IMR-90 (cell line): ENCODE measurements at regions not wholly inside any gene's neighbourhood (a gene's known extent, or its start where the extent isn't known, plus 50 kb on each side); places are given as distances from the start of the nearest gene placed in this dataset.

Experiments
- ATAC-seq: fragments of 200-7000 bp; cut with Tn5 transposase; 2 replicates; pipeline ENCODE4 v1.9.1; 2020; ENCODE audit warnings: low read depth, mild to moderate bottlenecking, moderate library complexity
- BruUV-seq: library from RNA; stranded (reverse); fragments of 400-500 nt; replicated peaks from 2 replicates; lab custom pipeline; 2021; lab: Mats Ljungman, UMichigan
- CTCF ChIA-PET: fragments of 300-600 bp; formaldehyde crosslinking; extraction: SDS; loops from one replicate; lab custom pipeline; 2021; ENCODE audit warnings: antibody characterized with exemption; lab: Yijun Ruan, JAX
- POLR2A ChIA-PET: fragments of 300-600 bp; sonication (Branson Sonifier 250); formaldehyde crosslinking; loops from one replicate; lab custom pipeline; 2022; ENCODE audit warnings: antibody characterized with exemption; ENCODE audit not compliant: unreplicated experiment; lab: Charles Lee
- DNase-seq: peaks from one replicate; pipeline ENCODE4 v3.0.0; 2013
- H2AFZ ChIP-seq: replicated peaks from 2 replicates; pipeline ENCODE3; 2013; ENCODE audit warnings: low read length, mild to moderate bottlenecking; ENCODE audit not compliant: poor library complexity
- H2AK5ac ChIP-seq: 2 replicates; pipeline ENCODE4 v1.6.1; 2013; ENCODE audit warnings: low read depth, low read length, inconsistent platforms
- H2AK9ac ChIP-seq: replicated peaks from 2 replicates; pipeline ENCODE3; 2013; ENCODE audit warnings: mild to moderate bottlenecking, low read depth, low read length, moderate library complexity; ENCODE audit not compliant: poor library complexity
- H2BK120ac ChIP-seq: 2 replicates; pipeline ENCODE4 v1.6.1; 2013; ENCODE audit warnings: low read depth, low read length, inconsistent platforms
- H2BK15ac ChIP-seq: 3 replicates; pipeline ENCODE4 v1.6.1; 2013; ENCODE audit warnings: low read depth, low read length, inconsistent platforms
- H2BK20ac ChIP-seq: 2 replicates; pipeline ENCODE4 v1.6.1; 2013; ENCODE audit warnings: low read depth, mild to moderate bottlenecking, inconsistent platforms, low read length, moderate library complexity
- H2BK5ac ChIP-seq: 2 replicates; pipeline ENCODE4 v1.6.1; 2013; ENCODE audit warnings: mild to moderate bottlenecking, low read depth, low read length, inconsistent platforms; ENCODE audit not compliant: poor library complexity, severe bottlenecking
- H3K14ac ChIP-seq: replicated peaks from 2 replicates; pipeline ENCODE4 v1.6.1; 2013; ENCODE audit warnings: low read depth, low read length, inconsistent platforms
- H3K18ac ChIP-seq: 2 replicates; pipeline ENCODE4 v1.6.1; 2013; ENCODE audit warnings: low read depth, low read length, control low read depth
- H3K23ac ChIP-seq: 2 replicates; pipeline ENCODE4 v1.6.1; 2013; ENCODE audit warnings: low read depth, low read length, inconsistent platforms
- H3K27ac ChIP-seq: 2 replicates; pipeline ENCODE4 v1.5.1; 2013; ENCODE audit warnings: mild to moderate bottlenecking, control low read depth, low read length; ENCODE audit not compliant: insufficient read depth
- H3K27me3 ChIP-seq: 2 replicates; pipeline ENCODE4 v1.6.1; 2013; ENCODE audit warnings: low read length; ENCODE audit not compliant: control insufficient read depth, insufficient read depth
- H3K36me3 ChIP-seq: 2 replicates; pipeline ENCODE4 v1.6.1; 2013; ENCODE audit warnings: low read length, mixed read lengths; ENCODE audit not compliant: control insufficient read depth, insufficient read depth
- H3K4ac ChIP-seq: 2 replicates; pipeline ENCODE4 v1.6.1; 2013; ENCODE audit warnings: low read depth, low read length, inconsistent platforms
- H3K4me1 ChIP-seq: 2 replicates; pipeline ENCODE4 v1.6.1; 2013; ENCODE audit warnings: low read length, mixed read lengths; ENCODE audit not compliant: control insufficient read depth, insufficient read depth
- H3K4me2 ChIP-seq: 2 replicates; pipeline ENCODE4 v1.6.1; 2013; ENCODE audit warnings: low read depth, mild to moderate bottlenecking, control low read depth, low read length, moderate library complexity
- H3K4me3 ChIP-seq: 2 replicates; pipeline ENCODE4 v1.5.1; 2013; ENCODE audit warnings: low read depth, mild to moderate bottlenecking, control low read depth, low read length, moderate library complexity; ENCODE audit not compliant: insufficient read depth
- H3K56ac ChIP-seq: 2 replicates; pipeline ENCODE4 v1.6.1; 2013; ENCODE audit warnings: low read length, inconsistent platforms; ENCODE audit not compliant: insufficient read depth; ENCODE audit errors: extremely low read depth
- H3K79me1 ChIP-seq, 2 experiments: 2 replicates each; pipeline ENCODE4 v1.6.1; 2013; ENCODE audit warnings: low read length in 2 of 2, inconsistent platforms in 1 of 2, low read depth in 1 of 2
- H3K9ac ChIP-seq: 2 replicates; pipeline ENCODE4 v1.6.1; 2013; ENCODE audit warnings: low read depth, low read length, control low read depth
- H3K9me1 ChIP-seq: 2 replicates; pipeline ENCODE4 v1.6.1; 2013; ENCODE audit warnings: low read length, inconsistent platforms; ENCODE audit not compliant: insufficient read depth
- H3K9me3 ChIP-seq: 2 replicates; pipeline ENCODE4 v1.6.1; 2013; ENCODE audit warnings: low read length; ENCODE audit not compliant: control insufficient read depth, insufficient read depth
- H4K20me1 ChIP-seq: 2 replicates; pipeline ENCODE4 v1.6.1; 2013; ENCODE audit warnings: low read length, inconsistent platforms; ENCODE audit not compliant: insufficient read depth
- H4K5ac ChIP-seq: 2 replicates; pipeline ENCODE4 v1.6.1; 2013; ENCODE audit warnings: mild to moderate bottlenecking, low read depth, low read length, control low read depth
- H4K8ac ChIP-seq, 2 experiments: 2 replicates each; pipeline ENCODE4 v1.6.1; 2013; ENCODE audit warnings: low read depth in 2 of 2, low read length in 2 of 2, control low read depth in 1 of 2, inconsistent platforms in 1 of 2
- H4K91ac ChIP-seq: 2 replicates; pipeline ENCODE4 v1.6.1; 2013; ENCODE audit warnings: low read depth, low read length, inconsistent platforms; ENCODE audit not compliant: insufficient read depth
- CEBPB ChIP-seq: IDR thresholded peaks from 2 replicates; pipeline ENCODE4 v1.6.1; 2012; ENCODE audit warnings: low read depth, low read length, improper control_type of control experiment
- CHD1 ChIP-seq: IDR thresholded peaks from 2 replicates; pipeline ENCODE4 v1.6.1; 2012; ENCODE audit warnings: low read depth, low read length, improper control_type of control experiment
- FOS ChIP-seq: fragments of 150-350 bp; IDR thresholded peaks from 2 replicates; pipeline ENCODE4 v1.6.1; 2016; ENCODE audit warnings: low read depth, low read length
- MAFK ChIP-seq: IDR thresholded peaks from 2 replicates; pipeline ENCODE4 v1.6.1; 2012; ENCODE audit warnings: low read depth, low read length, improper control_type of control experiment
- MAZ ChIP-seq: IDR thresholded peaks from 2 replicates; pipeline ENCODE4 v1.6.1; 2012; ENCODE audit warnings: low read depth, mild to moderate bottlenecking, low read length, improper control_type of control experiment, moderate library complexity, borderline replicate concordance
- MXI1 ChIP-seq: IDR thresholded peaks from 2 replicates; pipeline ENCODE4 v1.6.1; 2012; ENCODE audit warnings: low read depth, mild to moderate bottlenecking, low read length, moderate library complexity, borderline replicate concordance
- NFE2L2 ChIP-seq: fragments of 150-350 bp; IDR thresholded peaks from 2 replicates; pipeline ENCODE4 v1.6.1; 2016; ENCODE audit warnings: low read depth, mild to moderate bottlenecking, low read length
- POLR2A ChIP-seq: IDR thresholded peaks from 2 replicates; pipeline ENCODE4 v1.6.1; 2012; ENCODE audit warnings: mild to moderate bottlenecking, low read depth, low read length
- RAD21 ChIP-seq: IDR thresholded peaks from 2 replicates; pipeline ENCODE4 v1.6.1; 2012; ENCODE audit warnings: low read length, improper control_type of control experiment
- RCOR1 ChIP-seq: IDR thresholded peaks from 2 replicates; pipeline ENCODE4 v1.6.1; 2012; ENCODE audit warnings: mild to moderate bottlenecking, low read length, improper control_type of control experiment; ENCODE audit not compliant: insufficient replicate concordance
- RFX5 ChIP-seq: IDR thresholded peaks from 2 replicates; pipeline ENCODE4 v1.8.0; 2012; ENCODE audit warnings: low read depth, mild to moderate bottlenecking, low read length, moderate library complexity
- SMC3 ChIP-seq: fragments of 150-350 bp; IDR thresholded peaks from 2 replicates; pipeline ENCODE4 v1.6.1; 2016; ENCODE audit warnings: low read depth, mild to moderate bottlenecking, antibody characterized with exemption, low read length, moderate library complexity
- WGBS, 2 experiments: methylation state at CpG; one replicate each; pipeline versions ENCODE4 v1.1.5 to v1.1.7; 2013; ENCODE audit warnings: missing lambda C conversion rate in 2 of 2; ENCODE audit not compliant: insufficient read length in 1 of 2; ENCODE audit errors: extremely low coverage in 2 of 2; 5-methylcytosine and 5-hydroxymethylcytosine counted together
- dilution Hi-C: fragments of 300-500 bp; cut with HindIII; formaldehyde crosslinking; loops from one replicate; pipeline ENCODE4 v1.14.3; 2018; ENCODE audit warnings: low sequenced_read_pairs; ENCODE audit not compliant: unreplicated experiment
- in situ Hi-C: fragments of 300-500 bp; cut with MboI; formaldehyde crosslinking; loops from 3 replicates; pipeline ENCODE4 v1.14.3; 2019; ENCODE audit warnings: low sequenced_read_pairs, inconsistent platforms, mixed read lengths
- intact Hi-C: fragments of 100-400 bp; cut with micrococcal nuclease; formaldehyde crosslinking; loops from 2 replicates; pipeline ENCODE4 v1.10.0; 2022
- TF ChIP-seq, protein P1 (sequence below): conservative IDR thresholded peaks from 2 replicates; pipeline ENCODE4 v1.5.1; 2012; ENCODE audit warnings: mild to moderate bottlenecking, low read depth, low read length, improper control_type of control experiment
- TF ChIP-seq, protein P2 (sequence below): fragments of 150-350 bp; IDR thresholded peaks from 2 replicates; pipeline ENCODE4 v1.6.1; 2016; ENCODE audit warnings: low read depth, mild to moderate bottlenecking, low read length, moderate library complexity, borderline replicate concordance
- TF ChIP-seq, protein P3 (sequence below): fragments of 150-350 bp; IDR thresholded peaks from 2 replicates; pipeline ENCODE4 v1.6.1; 2017; ENCODE audit warnings: mild to moderate bottlenecking, antibody characterized with exemption, low read length, low read depth

DNA sequence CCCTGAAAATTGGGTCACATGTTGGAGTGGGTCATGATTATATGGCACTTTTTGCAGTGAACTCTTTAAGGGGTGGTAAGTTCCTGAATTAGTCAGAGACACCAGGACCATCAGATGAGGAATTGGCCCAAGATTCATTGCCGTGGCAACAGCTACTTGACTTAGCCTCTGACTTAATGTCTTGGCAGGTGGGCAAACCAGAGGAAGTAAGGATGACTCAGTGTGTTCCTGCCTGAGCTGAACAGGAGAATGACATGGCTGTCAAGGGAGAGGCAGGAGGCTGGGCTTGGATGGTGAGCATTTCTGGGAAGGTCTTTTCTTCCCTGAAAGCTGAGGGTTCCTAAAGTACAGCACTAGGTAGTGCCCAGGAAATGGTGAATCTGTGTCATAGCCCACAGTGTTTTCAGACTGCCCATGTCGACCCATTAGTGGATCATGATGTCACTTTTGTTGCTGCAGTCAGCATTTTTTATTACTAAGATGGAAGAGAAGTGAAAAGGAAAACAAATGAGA is 170.1 kb upstream of the PWP1 start:
- CTCF ChIA-PET, result interaction anchor here (0.7 kb wide), 1 partner anchor 31 kb away, joined by 3 read pairs; no protein-coding TSS in a partner anchor
- Histone ChIP-seq H3K4me1 (peaks cover 4% of the 10 kb centered on the region; the same call in 1 of the 2 replicates), H3K56ac (no peak overlapping the region), H2BK120ac (no peak overlapping the region), H2BK20ac (no peak overlapping the region), H2BK5ac (peak overlapping the region; percentile 84), H3K18ac (peak overlapping the region; percentile 55; the same call in 1 of the 2 replicates), H3K27ac (no peak overlapping the region; the same call in 1 of the 2 replicates), H2AFZ (peak overlapping the region; percentile 71), H4K91ac (no peak overlapping the region), H3K4me2 (peak overlapping the region; percentile 35; the same call in 1 of the 2 replicates), H3K23ac (no peak overlapping the region), H3K36me3 (peaks cover under 1% of the 10 kb centered on the region; the same call in 1 of the 2 replicates), H3K4ac (no peak overlapping the region), H2AK5ac (no peak overlapping the region; the same call in 1 of the 2 replicates), H3K27me3 (no peaks in the 10 kb centered on the region), H4K5ac (no peak overlapping the region), H3K9me3 (no peaks in the 10 kb centered on the region), H2AK9ac (peak overlapping the region; percentile 60), H3K9me1 (no peaks in the 10 kb centered on the region; the same call in 1 of the 2 replicates), H4K20me1 (no peaks in the 10 kb centered on the region), H4K8ac (no peak overlapping the region), H3K9ac (no peak overlapping the region), H3K14ac (no peak overlapping the region), H2BK15ac (no peak overlapping the region), H3K79me1 (no peaks in the 10 kb centered on the region), H3K4me3 (no peak overlapping the region)
- BruUV-seq, result no TSS peak
- in situ Hi-C loops (no loop called here), dilution Hi-C loops (no loop called here), intact Hi-C loops (no loop called here)
- peak; percentile 93 for DNase-seq
- WGBS, 2 experiments, result 0% methylated on average over 2 of the region's 2 CpGs; no CpG with 5 or more reads in 1 of the 2 experiments
- POLR2A ChIA-PET, result no interaction called here
- no peak for TF ChIP-seq MXI1
- TF ChIP-seq, protein P1, sequence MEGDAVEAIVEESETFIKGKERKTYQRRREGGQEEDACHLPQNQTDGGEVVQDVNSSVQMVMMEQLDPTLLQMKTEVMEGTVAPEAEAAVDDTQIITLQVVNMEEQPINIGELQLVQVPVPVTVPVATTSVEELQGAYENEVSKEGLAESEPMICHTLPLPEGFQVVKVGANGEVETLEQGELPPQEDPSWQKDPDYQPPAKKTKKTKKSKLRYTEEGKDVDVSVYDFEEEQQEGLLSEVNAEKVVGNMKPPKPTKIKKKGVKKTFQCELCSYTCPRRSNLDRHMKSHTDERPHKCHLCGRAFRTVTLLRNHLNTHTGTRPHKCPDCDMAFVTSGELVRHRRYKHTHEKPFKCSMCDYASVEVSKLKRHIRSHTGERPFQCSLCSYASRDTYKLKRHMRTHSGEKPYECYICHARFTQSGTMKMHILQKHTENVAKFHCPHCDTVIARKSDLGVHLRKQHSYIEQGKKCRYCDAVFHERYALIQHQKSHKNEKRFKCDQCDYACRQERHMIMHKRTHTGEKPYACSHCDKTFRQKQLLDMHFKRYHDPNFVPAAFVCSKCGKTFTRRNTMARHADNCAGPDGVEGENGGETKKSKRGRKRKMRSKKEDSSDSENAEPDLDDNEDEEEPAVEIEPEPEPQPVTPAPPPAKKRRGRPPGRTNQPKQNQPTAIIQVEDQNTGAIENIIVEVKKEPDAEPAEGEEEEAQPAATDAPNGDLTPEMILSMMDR, result no peak
- TF ChIP-seq RCOR1, result no peak
- peak; percentile 59 for TF ChIP-seq NFE2L2
- TF ChIP-seq, protein P2, sequence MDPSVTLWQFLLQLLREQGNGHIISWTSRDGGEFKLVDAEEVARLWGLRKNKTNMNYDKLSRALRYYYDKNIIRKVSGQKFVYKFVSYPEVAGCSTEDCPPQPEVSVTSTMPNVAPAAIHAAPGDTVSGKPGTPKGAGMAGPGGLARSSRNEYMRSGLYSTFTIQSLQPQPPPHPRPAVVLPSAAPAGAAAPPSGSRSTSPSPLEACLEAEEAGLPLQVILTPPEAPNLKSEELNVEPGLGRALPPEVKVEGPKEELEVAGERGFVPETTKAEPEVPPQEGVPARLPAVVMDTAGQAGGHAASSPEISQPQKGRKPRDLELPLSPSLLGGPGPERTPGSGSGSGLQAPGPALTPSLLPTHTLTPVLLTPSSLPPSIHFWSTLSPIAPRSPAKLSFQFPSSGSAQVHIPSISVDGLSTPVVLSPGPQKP, result no peak
- TF ChIP-seq RFX5, result no peak
- TF ChIP-seq MAZ, result no peak
- TF ChIP-seq FOS, result peak; percentile 39; the same call in 1 of the 2 replicates
- TF ChIP-seq SMC3, result no peak
- TF ChIP-seq, protein P3, sequence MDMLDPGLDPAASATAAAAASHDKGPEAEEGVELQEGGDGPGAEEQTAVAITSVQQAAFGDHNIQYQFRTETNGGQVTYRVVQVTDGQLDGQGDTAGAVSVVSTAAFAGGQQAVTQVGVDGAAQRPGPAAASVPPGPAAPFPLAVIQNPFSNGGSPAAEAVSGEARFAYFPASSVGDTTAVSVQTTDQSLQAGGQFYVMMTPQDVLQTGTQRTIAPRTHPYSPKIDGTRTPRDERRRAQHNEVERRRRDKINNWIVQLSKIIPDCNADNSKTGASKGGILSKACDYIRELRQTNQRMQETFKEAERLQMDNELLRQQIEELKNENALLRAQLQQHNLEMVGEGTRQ, result peak; percentile 60; the same call in 1 of the 2 replicates
- TF ChIP-seq RAD21, result no peak
- no peak for TF ChIP-seq CHD1
- no peak for TF ChIP-seq POLR2A
- TF ChIP-seq CEBPB, result peak; percentile 5; the same call in 1 of the 2 replicates
- TF ChIP-seq MAFK, result peak; percentile 98
- peak; percentile 78 for ATAC-seq
